Mesothelial cell of epicardium (in vitro differentiated cells): ENCODE measurements at regions not wholly inside any gene's neighbourhood (a gene's known extent, or its start where the extent isn't known, plus 50 kb on each side); places are given as distances from the start of the nearest gene placed in this dataset.

ENCODE experiments used
- DNase-seq, 2 experiments: peaks; one replicate each; pipeline ENCODE4 v3.0.0; 2021; ENCODE audit warnings: low spot score in 2 of 2; ENCODE audit not compliant: unreplicated experiment in 2 of 2
- H3K27ac Mint-ChIP-seq: 2 replicates; pipeline ENCODE4 v1.8.0; 2021; ENCODE audit warnings: mixed read lengths
- H3K27me3 Mint-ChIP-seq: 2 replicates; pipeline ENCODE4 v1.8.0; 2021; ENCODE audit warnings: low read depth, mixed read lengths
- H3K36me3 Mint-ChIP-seq: 2 replicates; pipeline ENCODE4 v1.8.0; 2021; ENCODE audit warnings: mixed read lengths
- H3K4me1 Mint-ChIP-seq: 2 replicates; pipeline ENCODE4 v1.8.0; 2021; ENCODE audit warnings: mixed read lengths
- H3K4me3 Mint-ChIP-seq: 2 replicates; pipeline ENCODE4 v1.8.0; 2021; ENCODE audit warnings: mild to moderate bottlenecking, moderate library complexity, mixed read lengths
- H3K9me3 Mint-ChIP-seq: 2 replicates; pipeline ENCODE4 v1.8.0; 2021; ENCODE audit warnings: mixed read lengths
- CTCF ChIP-seq: fragments of 200-600 bp; sonication (generic); IDR thresholded peaks from one replicate; pipeline ENCODE4 v1.5.0; 2021; ENCODE audit warnings: antibody characterized with exemption; ENCODE audit not compliant: unreplicated experiment

DNA sequence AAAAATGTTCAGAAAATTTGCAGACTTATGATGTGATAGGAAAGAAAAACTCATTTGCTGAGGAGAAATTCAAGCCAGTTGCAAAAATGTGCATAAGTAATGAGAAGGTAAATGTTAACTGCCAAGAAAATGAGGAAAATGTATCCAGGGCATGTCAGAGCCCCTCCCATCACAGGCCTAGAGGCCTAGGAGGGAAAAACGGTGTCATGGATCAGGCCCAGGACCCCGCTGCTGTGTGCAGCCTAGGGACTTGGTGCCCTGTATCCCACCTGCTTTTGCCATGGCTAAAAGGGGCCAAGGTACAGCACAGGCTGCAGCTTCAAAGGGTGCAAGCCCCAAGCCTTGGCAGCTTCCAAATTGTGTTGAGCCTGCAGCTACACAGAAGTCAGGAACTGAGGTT, 214.0 kb upstream of the ADGRL4 start:
- Mint-ChIP-seq H3K9me3 (peaks cover 14% of the 10 kb centered on the region), H3K27me3 (no peaks in the 10 kb centered on the region), H3K36me3 (peaks cover 4% of the 10 kb centered on the region), H3K27ac (no peak overlapping the region), H3K4me1 (no peaks in the 10 kb centered on the region), H3K4me3 (no peak overlapping the region)
- no peak for TF ChIP-seq CTCF
- DNase-seq, result no peak

GRCh38 chr1:79215311-79215710, 208.8 kb upstream of the ADGRL4 start:
- Mint-ChIP-seq H3K27me3 (no peaks in the 10 kb centered on the region), H3K36me3 (peaks cover 3% of the 10 kb centered on the region), H3K9me3 (peaks cover 26% of the 10 kb centered on the region), H3K27ac (no peak overlapping the region), H3K4me3 (no peak overlapping the region), H3K4me1 (no peaks in the 10 kb centered on the region)
- TF ChIP-seq CTCF, result no peak
- DNase-seq, result no peak

DNA sequence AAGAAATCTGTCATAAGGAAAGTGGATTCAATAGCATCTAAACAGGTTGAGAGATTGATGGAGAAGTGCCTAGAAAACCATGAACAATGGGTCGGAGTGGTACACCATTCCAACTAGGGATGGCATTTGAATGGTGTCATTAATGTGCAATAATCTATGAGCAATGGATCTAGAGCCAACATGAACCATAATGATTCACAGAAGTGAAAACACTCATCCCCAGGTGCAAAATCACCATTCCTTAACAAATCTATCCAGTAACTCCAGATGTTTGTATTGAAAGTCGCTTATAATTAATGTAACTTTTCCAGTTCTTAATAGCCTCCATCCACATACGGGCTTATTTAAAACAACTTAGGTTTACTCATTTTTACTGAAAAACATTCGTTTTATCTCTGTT, 201.3 kb upstream of the ADGRL4 start:
- no peaks in the 10 kb centered on the region for H3K36me3 Mint-ChIP-seq
- no peak overlapping the region for H3K4me3 Mint-ChIP-seq
- no peak overlapping the region for H3K27ac Mint-ChIP-seq
- DNase-seq, result no peak
- no peaks in the 10 kb centered on the region for H3K27me3 Mint-ChIP-seq
- no peak for TF ChIP-seq CTCF
- no peaks in the 10 kb centered on the region for H3K4me1 Mint-ChIP-seq
- peaks cover 10% of the 10 kb centered on the region for H3K9me3 Mint-ChIP-seq

GRCh38 chr1:79207331-79207730, 200.8 kb upstream of the ADGRL4 start:
- Mint-ChIP-seq H3K4me3 (no peak overlapping the region), H3K36me3 (no peaks in the 10 kb centered on the region), H3K4me1 (no peaks in the 10 kb centered on the region), H3K27me3 (no peaks in the 10 kb centered on the region), H3K9me3 (peaks cover 10% of the 10 kb centered on the region), H3K27ac (no peak overlapping the region)
- no peak for TF ChIP-seq CTCF
- DNase-seq, result no peak

GRCh38 chr1:79204779-79205479, 198.4 kb upstream of the ADGRL4 start:
- no peak for DNase-seq
- H3K4me1 Mint-ChIP-seq, result no peaks in the 10 kb centered on the region
- no peaks in the 10 kb centered on the region for H3K27me3 Mint-ChIP-seq
- no peak overlapping the region for H3K27ac Mint-ChIP-seq
- TF ChIP-seq CTCF, result no peak
- H3K36me3 Mint-ChIP-seq, result no peaks in the 10 kb centered on the region
- H3K9me3 Mint-ChIP-seq, result no peaks in the 10 kb centered on the region
- H3K4me3 Mint-ChIP-seq, result no peak overlapping the region

- peaks cover 3% of the 10 kb centered on the region for H3K4me1 Mint-ChIP-seq
- TF ChIP-seq CTCF, result no peak
- H3K27me3 Mint-ChIP-seq, result no peaks in the 10 kb centered on the region
- H3K36me3 Mint-ChIP-seq, result no peaks in the 10 kb centered on the region
- no peak overlapping the region for H3K27ac Mint-ChIP-seq
- no peak overlapping the region for H3K4me3 Mint-ChIP-seq
- no peak for DNase-seq
- H3K9me3 Mint-ChIP-seq, result no peaks in the 10 kb centered on the region
Measured at GRCh38 chr1:79198832-79199231, 192.3 kb upstream of the ADGRL4 start.
